ENCODE measurements at regions not wholly inside any gene's neighbourhood (a gene's known extent, or its start where the extent isn't known, plus 50 kb on each side); places are given as distances from the start of the nearest gene placed in this dataset.

- no peak for DNase-seq (ENCODE audit: low spot score)
- ATAC-seq (ENCODE audit: low FRiP score) = no peak
- TF ChIP-seq CTCF (IDR thresholded peaks at IDR 0.05) = no peak
These were observed 294.2 kb upstream of the TCF21 start for GRCh38 chr6:133594652-133595110.

GRCh38 chr6:133595111-133595761, 293.7 kb upstream of the TCF21 start:
- TF ChIP-seq CTCF (IDR thresholded peaks at IDR 0.05) = no peak
- ATAC-seq (ENCODE audit: low FRiP score) (no peak), DNase-seq (ENCODE audit: low spot score) (no peak)

- ATAC-seq (ENCODE audit: low FRiP score) = no peak
- no peak for TF ChIP-seq CTCF (IDR thresholded peaks at IDR 0.05)
- DNase-seq (ENCODE audit: low spot score) = no peak
These were observed 282.1 kb upstream of the TCF21 start for GRCh38 chr6:133606852-133607251.

DNA sequence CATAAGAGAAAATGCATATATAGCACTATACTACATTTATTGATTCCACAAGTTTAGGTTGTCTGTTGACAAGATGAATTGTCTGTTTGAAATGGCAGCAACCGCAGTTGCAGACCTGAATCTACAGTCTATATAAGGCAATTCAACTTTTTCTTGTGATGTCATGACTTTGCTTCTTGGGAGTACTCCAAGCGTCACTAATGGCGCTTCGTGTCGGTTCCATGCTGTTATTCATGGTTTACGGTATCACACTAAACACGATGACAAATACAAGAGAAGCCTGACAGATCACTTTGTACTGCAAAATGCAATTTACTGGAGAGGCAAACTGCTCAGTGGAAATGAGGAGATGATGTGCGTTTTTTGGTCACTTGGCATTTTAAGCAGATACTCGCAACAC, 280.3 kb upstream of the TCF21 start:
- TF ChIP-seq CTCF (IDR thresholded peaks at IDR 0.05) = no peak
- ATAC-seq (ENCODE audit: low FRiP score) = no peak
- DNase-seq (ENCODE audit: low spot score) = no peak

DNA sequence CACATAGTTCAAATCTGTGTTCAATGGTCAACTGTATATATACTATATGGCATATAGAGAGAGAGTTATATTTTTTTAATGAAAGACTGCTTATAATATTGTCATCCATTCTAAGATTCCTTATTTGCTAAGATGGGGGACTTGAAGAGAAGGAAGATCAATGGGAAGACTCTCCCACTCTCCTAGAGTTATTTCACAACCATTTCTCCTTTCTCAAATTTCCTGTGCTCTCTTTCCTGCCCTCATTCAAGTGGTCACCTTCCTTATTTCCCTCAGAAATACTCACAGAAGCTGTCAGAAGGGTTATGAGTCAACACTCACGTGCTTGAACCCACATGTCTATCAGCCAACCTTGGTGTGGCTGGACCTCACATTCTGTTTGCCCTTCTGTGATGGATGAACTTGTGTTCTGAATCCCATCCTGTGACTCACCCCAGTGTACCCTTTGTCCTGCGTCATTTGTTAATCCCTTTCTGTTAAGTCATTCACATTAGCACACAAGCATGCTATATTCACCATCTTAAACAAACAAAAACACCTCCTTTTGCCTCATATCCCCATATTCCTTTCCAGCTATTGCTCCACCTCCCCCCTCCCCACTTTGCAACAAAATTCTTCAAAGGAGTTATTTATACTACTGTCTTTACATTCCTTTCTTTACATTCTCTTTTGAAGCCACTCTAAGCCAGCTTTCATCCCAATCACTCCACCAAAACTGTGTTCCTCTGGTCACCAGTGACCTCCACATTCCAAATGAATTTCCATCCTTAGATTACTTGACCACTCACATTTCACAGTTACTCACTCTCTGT, 279.3 kb upstream of the TCF21 start:
- ATAC-seq (ENCODE audit: low FRiP score) (no peak), DNase-seq (ENCODE audit: low spot score) (no peak)
- TF ChIP-seq CTCF (IDR thresholded peaks at IDR 0.05) = no peak

GRCh38 chr6:133610227-133610840, 278.6 kb upstream of the TCF21 start:
- no peak for TF ChIP-seq CTCF (IDR thresholded peaks at IDR 0.05)
- ATAC-seq (ENCODE audit: low FRiP score) (no peak), DNase-seq (ENCODE audit: low spot score) (no peak)
